Right kidney (tissue), 1 donor: ENCODE measurements at regions not wholly inside any gene's neighbourhood (a gene's known extent, or its start where the extent isn't known, plus 50 kb on each side); places are given as distances from the start of the nearest gene placed in this dataset.
"Not testable (repeated sequence)": the region's sequence is repeated elsewhere in the genome, so short reads cannot be mapped to it uniquely, and the experiment has no call there.

ENCODE experiments used
- DNase-seq: peaks from one replicate; pipeline ENCODE4 v3.0.0-alpha.2; 2016

- DNase-seq, result no peak
Measured at GRCh38 chr2:125721072-125721721, 934.8 kb upstream of the GYPC start.

GRCh38 chr2:125730921-125731320, 925.0 kb upstream of the GYPC start:
- DNase-seq, result peak; percentile 9

- DNase-seq, result no peak
Measured at GRCh38 chr2:125736306-125736705, 919.7 kb upstream of the GYPC start.

GRCh38 chr2:125745514-125745913, 910.4 kb upstream of the GYPC start:
- DNase-seq, result peak; percentile 26

- peak; percentile 6 for DNase-seq
Measured at GRCh38 chr2:125746321-125747164, 909.4 kb upstream of the GYPC start.

GRCh38 chr2:125747165-125747425, 908.9 kb upstream of the GYPC start:
- DNase-seq, result no peak

- no peak for DNase-seq
Measured at GRCh38 chr2:125756431-125756830, 899.5 kb upstream of the GYPC start.

- DNase-seq, result no peak
Measured at GRCh38 chr2:125796784-125797183, 859.2 kb upstream of the GYPC start.

GRCh38 chr2:125797192-125797591, 858.8 kb upstream of the GYPC start:
- DNase-seq, result no peak

- no peak for DNase-seq
Measured at GRCh38 chr2:125822746-125823145, 833.2 kb upstream of the GYPC start.

- DNase-seq, result not testable (repeated sequence)
Measured at GRCh38 chr2:125825781-125826180, 830.2 kb upstream of the GYPC start.

- DNase-seq, result peak; percentile 12
Measured at GRCh38 chr2:125837128-125837527, 818.8 kb upstream of the GYPC start.

- no peak for DNase-seq
Measured at GRCh38 chr2:125837611-125838010, 818.3 kb upstream of the GYPC start.

GRCh38 chr2:125839945-125840344, 816.0 kb upstream of the GYPC start:
- DNase-seq, result no peak

- no peak for DNase-seq
Measured at GRCh38 chr2:125842041-125842440, 813.9 kb upstream of the GYPC start.

- DNase-seq, result no peak
Measured at GRCh38 chr2:125850541-125850940, 805.4 kb upstream of the GYPC start.

GRCh38 chr2:125852364-125852763, 803.6 kb upstream of the GYPC start:
- no peak for DNase-seq

GRCh38 chr2:125853626-125854025, 802.3 kb upstream of the GYPC start:
- DNase-seq, result no peak

- DNase-seq, result no peak
Measured at GRCh38 chr2:125855204-125855603, 800.8 kb upstream of the GYPC start.

- no peak for DNase-seq
Measured at GRCh38 chr2:125857971-125858794, 797.8 kb upstream of the GYPC start.

- DNase-seq, result no peak
Measured at GRCh38 chr2:125861461-125861860, 794.5 kb upstream of the GYPC start.

- no peak for DNase-seq
Measured at GRCh38 chr2:125867908-125868307, 788.0 kb upstream of the GYPC start.

GRCh38 chr2:125870264-125870663, 785.7 kb upstream of the GYPC start:
- DNase-seq, result no peak
